Iris pigment epithelial cell (primary cell): ENCODE measurements at regions not wholly inside any gene's neighbourhood (a gene's known extent, or its start where the extent isn't known, plus 50 kb on each side); places are given as distances from the start of the nearest gene placed in this dataset.
"Not testable (repeated sequence)": the region's sequence is repeated elsewhere in the genome, so short reads cannot be mapped to it uniquely, and the experiment has no call there.

Source experiments
- DNase-seq: peaks from one replicate; pipeline ENCODE4 v3.0.0-alpha.2; 2011; ENCODE audit warnings: low read depth

DNA sequence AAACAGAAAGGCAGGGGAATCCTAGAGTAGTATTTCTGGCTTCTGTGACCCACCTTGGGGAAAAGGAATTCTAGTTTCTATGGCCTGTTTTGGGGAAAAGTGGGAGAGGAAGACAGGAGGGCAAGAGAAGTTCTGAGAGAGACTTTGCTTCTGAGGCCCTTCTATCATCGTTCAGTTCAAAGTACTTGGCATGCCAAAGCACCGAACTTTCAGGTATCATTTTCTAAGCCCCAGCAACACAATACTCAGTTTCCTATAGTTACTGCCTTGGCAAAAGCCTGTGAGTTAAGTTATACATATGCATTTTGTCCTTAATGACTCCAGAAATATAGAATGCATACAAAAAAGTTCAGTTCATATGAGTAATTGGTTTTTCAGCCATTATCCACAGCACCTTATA is 74.1 kb upstream of the CHD2 start:
- no peak for DNase-seq

DNA sequence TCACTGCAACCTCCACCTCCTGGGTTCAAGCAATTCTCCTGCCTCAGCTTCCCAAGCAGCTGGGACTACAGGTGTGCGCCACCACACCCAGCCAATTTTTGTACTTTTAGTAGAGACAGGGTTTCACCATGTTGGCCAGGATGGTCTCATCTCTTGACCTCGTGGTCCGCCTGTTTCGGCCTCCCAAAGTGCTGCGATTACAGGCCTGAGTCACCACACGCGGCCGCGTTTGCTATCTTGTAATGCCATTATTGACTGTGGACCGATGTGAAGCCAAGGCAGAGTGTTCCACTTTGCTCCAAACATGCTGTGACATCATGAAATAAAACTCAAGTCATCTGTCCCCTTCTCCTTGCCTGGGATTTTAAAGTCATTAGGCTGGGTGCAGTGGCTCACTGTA is 72.1 kb upstream of the CHD2 start:
- DNase-seq, result not testable (repeated sequence)

DNA sequence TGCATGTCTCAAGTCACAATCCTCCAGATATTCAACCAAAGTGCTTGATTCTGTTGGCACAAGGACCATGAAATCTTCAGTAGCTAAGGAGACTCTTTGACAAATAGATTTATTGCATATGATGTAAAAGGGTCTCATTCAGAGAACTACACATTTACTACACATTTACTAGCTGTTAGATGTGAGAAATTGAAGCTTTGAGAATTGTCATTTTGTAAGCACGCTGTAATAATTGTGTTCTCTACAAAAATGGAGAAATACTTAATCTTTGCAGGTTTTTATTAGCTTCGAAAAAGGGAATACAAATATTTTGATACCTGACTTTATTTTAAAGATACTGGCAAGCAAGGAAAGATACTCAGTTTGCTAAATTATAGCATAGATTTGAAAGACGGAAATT is 70.2 kb upstream of the CHD2 start:
- no peak for DNase-seq

DNA sequence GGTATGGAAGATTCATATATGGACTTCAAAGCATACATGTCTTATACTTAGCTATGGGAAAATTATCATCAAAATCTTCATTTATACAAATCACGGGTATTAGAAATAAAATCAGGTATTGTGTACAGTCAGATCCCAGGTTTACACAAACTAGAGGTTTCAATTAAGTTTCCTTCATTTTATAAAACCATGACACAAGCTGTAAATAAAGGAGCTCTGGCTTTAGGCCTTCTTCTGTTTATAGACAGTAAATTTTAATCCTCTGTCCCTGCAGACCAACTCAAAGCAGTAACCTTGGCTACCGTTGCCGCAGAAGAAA is 68.8 kb upstream of the CHD2 start:
- DNase-seq, result no peak

DNA sequence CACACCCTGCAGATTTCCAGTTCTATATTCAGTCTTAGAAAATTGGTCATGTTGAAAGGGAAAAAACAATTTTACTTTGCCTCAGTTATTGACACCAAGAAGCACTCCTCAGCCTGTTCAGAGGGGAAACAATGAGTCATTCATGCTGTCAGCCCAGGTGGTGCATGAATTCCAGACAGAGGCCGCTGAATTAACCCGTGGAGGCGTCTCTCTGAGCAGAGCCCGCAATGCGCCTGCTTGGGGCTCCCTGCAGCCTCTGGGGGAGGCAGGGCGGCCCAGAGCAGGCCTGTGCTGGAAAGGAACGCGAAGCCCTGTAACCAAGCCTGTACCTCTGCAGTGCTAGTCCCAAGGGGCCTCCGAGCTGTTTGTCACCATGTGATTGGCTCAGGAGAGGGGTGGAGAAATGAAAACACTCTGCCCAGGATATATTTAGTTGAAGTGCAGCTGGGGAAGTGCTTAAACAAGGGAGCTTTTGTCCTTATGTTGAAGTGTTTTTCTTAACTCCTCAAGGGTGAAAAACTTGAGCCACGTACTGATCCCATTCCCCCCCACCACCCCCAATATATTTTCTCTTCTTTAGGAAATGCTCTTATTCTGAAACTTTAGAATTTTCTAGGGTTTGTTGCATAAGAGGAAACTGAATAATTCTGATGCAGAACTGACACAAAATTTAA is 68.3 kb upstream of the CHD2 start:
- peak; percentile 99 for DNase-seq

DNA sequence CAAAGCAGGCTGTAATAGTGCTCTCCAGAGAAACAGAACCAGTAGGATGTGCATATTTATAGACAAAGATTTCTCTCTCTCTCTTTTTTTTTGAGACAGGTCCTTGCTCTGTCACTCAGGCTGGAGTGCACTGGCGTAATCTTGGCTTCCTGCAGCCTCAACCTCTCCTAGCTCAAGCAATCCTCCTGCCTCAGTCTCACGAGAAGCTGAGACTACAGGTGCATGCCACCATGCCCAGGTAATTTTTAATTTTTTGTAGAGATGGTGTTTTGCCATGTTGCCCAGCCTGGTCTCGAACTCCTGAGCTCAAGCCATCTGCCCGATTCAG is 67.1 kb upstream of the CHD2 start:
- no peak for DNase-seq

DNA sequence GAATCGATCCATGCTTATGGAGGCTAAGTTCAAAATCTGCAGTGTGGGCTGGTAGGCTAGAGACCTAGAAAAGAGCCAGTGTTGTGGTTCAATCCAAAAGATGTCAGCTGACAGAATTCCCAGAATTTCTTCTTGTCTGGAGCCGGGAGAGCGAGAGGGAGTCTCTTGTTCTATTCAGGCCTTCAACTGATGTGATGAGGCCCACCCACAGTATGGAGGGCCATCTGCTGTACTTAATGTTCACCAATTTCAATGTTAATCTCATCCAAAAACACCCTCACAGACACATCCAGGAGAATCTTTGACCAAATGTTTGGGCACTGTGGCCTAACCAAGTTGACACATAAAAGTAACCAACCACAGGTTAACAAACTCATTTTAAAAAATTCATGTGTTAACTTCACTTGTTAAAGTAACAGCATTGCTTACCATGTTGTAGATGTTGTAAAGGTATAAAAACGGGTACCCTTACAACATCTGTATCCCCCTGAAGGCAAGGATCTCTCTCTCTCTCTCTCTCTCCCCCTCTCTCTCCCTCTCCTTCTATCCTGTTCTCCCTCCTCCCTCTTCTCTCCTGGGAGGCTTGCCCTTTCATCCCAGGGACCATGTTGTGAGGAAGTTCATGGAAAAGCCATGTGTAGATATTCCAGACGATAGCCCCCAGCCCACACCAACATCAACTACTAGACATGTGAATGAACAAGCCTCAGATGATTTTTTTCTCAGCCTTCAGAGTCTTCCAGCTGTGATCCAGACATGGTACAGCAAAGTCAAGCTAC is 66.4 kb upstream of the CHD2 start:
- DNase-seq, result no peak

DNA sequence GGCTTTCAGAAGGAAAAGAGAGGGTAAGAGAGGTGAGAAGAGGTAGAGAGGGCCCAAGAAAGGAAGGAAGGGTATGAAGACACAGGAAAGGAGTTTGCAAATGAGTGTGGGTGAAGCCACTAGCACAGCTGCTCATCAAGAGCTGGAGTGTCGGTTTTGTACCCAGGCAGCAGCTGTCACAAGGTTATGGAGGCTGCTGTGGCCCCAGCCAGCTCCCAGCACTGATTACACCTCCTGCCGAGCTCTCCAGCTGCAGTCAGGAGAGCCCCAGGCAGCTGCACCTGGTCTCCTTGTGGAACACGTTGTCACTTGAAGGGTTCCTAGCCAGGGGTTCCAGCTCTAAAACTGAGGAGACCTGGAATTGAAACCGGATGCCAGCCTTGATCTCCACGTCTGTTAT is 60.4 kb upstream of the CHD2 start:
- no peak for DNase-seq

DNA sequence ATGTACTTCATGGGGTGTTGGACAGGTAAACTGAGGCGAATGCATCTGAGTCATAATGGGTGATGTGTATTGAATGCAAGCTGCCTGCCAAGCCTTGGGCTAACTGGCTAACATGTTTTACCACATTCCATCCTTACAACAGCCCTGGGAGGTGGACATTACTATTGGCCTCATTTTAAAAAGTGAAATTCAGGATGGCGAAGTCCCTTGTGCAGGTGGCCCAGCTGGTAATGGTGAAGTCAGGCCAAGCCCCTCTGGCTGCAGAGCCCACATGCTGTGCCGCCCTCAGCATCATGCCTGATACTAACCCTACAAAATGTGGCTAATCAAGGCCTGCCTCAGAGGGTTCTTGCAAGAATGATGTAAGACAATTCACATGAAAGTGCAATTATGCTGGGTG is 60.0 kb upstream of the CHD2 start:
- no peak for DNase-seq

DNA sequence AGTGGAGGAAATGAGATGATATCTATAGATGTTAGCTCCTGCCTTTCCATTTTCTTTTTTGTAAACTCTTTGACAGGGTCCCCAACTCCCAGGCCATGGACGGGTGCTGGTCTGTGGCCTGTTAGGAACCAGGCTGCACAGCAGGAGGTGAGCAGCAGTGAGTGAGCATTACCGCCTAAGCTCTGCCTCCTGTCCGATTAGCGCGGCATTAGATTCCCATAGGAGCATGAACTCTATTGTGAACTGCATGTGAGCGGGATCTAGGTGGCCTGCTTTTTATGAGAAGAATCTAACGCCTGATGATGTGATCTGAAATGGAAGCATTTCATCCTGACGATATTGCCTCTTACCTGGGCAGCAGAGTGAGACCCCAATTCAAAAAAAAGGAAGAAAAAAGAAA is 56.8 kb upstream of the CHD2 start:
- no peak for DNase-seq

DNA sequence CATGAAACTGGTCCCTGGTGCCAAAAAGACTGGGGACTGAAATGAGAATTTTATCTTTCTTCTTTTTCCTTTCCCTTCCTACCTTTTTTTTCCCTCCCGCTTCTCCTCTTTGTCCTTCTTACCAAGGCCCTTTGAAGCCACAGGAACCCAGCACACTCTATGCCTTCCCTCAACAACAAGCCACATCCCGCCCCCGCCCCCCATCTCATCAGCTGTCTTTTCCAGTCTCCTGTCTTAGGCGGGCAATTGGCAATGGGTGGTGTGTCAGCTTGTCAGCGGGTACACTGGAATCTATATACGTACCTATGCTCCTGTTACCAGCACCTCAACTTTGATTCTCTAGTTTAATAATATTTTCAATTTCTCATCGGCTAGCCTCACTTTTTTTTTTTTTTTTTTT is 56.3 kb upstream of the CHD2 start:
- DNase-seq, result no peak

DNA sequence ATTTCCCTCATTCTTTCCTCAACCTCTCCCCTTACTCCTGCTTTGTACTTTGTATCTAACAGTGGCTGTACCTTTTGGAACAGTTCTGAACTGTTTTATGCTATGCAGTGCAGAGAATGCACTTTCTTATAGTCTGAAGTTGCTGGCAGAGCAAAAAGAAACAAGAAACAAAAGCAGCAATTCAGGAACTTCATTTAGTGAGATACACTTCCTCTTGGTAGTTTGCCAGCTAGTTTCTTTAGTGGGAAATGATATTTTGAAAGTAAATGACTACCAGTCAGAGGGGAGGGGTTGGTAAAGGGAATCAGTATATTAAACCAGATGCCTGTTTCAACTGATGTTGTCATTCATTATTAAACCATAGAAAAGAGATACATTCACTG is 55.0 kb upstream of the CHD2 start:
- DNase-seq, result peak; percentile 71

DNA sequence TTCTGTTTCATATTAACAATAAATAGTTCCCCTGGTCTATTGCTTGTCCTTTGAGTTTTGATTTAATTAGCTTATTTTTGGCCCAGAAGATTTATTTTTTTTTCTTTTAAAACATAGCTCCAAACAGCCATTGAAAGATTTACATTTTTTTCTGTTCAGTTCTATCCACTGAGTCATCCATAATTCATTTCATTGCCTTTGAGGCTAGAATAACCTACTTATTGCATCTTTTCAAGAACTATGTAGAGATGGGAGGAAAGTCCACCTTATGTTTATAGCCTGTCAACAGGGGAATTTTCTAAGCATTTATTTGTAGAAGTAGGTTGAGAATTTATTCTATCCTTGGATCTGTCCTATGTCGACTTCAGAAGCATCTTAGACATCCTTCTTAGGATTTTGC is 53.4 kb upstream of the CHD2 start:
- peak; percentile 63 for DNase-seq

DNA sequence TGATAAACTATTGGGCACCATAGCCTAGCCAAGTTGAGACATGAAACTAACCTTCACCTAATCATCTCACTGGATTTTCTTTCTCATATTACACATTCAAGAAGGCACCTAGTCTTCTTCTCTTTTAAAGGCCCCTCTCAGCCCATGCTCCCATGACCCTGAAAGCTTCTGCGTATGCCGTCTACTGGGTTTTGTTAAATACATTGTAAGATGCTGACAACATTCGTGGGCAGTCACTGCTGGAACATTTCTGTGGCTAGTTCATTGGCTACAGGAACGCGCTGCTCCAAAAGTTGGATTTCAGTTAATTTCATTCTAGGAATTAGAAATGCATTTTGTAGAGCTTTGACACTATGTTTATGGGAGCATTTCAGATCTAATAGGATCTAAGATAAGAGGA is 52.3 kb upstream of the CHD2 start:
- no peak for DNase-seq

DNA sequence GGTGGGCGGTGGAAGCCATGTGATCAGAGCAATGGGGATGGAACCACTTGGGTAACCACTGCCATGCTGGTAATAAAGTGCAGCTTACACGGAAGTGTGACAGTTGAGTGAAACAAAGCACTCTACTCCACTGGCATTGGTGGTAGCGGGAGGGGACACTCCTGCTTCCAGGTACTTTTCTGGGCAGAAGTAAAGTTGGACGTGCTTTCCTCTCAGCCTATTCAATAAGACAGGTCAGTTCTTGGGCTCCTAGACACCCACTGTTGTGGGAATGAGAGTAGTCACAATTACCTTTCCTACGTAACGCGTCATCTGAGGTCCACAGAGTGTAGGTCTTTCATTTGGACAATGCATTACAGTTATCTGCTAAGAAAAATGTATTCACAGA is 51.7 kb upstream of the CHD2 start:
- no peak for DNase-seq

DNA sequence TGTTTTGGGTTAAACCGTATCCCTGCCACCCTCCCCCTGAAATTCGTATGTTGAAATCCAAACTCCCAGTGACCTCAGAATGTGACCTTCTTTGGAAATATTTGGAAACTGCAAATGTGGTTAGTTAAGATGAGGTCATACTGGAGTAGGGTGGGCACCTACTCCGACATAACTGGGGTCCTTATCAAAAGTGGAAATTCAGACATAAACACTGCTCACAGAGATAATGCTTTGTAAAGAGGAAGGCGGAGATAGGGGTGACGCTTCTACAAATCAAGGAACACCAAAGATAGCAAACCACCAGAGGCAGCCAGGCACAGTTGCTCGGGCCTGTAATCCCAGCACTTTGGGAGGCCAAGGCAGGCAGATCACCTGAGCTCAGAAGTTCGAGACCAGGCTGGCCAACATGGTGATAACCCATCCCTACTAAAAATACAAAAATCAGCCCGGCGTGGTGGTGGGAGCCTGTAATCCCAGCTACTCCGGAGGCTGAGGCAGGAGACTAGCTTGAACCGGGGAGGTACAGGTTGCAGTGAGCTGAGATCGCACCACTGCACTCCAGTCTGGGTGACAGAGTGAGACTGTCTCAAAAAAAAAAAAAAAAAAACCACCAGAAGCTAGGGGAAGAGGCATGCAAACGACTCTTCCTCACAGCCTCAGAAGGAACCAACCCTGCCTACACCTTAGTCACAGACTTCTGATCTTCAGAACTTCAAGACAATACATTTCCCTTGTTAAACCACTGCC is 51.1 kb upstream of the CHD2 start:
- peak; percentile 75 for DNase-seq

DNA sequence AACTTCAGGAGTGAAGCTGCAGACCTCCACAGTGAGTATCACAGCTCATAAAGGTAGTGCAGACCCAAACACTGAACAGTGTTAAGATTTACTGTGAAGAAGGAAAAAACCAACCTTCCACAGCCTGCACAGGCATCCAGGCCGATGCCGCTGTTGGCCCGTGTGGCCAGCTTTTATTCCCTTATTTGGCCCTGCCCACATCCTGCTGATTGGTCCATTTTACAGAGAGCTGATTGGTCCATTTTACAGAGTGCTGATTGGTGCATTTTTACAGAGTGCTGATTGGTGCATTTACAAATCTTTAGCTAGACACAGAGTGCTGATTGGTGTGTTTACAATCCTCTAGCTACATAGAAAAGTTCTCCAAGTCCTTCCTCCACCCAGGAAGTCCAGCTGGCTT is 49.9 kb upstream of the CHD2 start:
- not testable (repeated sequence) for DNase-seq
